ENCODE measurements at regions not wholly inside any gene's neighbourhood (a gene's known extent, or its start where the extent isn't known, plus 50 kb on each side); places are given as distances from the start of the nearest gene placed in this dataset.

DNA sequence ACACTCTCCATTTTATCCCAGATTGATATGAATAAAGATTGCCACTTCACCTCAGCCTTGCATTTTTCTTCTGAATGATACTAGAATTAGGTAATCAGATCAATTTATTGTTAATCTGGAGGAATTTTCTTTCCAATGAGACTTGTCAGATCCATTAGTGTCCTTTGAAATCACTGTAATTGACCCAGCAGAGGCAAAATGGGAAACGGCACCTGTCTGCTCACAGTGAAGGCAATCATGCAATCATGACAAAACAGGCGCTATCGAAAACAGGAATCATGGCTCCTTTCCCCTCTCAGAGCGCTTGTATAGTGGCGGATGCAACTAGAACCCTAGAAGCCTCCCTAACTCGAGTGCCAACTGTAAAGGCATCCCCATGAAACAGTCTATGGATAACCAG, 417.6 kb downstream of the GALC start:
- no peak for DNase-seq (ENCODE audit: low read depth in 1 of 2, low spot score in 1 of 2)
- no peak overlapping the region for H3K27ac ChIP-seq
- no peaks in the 10 kb centered on the region for H3K4me1 ChIP-seq (ENCODE audit: low read depth)
- H3K4me3 ChIP-seq, result no peak overlapping the region
- H3K36me3 ChIP-seq, result no peaks in the 10 kb centered on the region
- no peaks in the 10 kb centered on the region for H3K9me3 ChIP-seq (ENCODE audit: low read depth)
- TF ChIP-seq, protein P1, sequence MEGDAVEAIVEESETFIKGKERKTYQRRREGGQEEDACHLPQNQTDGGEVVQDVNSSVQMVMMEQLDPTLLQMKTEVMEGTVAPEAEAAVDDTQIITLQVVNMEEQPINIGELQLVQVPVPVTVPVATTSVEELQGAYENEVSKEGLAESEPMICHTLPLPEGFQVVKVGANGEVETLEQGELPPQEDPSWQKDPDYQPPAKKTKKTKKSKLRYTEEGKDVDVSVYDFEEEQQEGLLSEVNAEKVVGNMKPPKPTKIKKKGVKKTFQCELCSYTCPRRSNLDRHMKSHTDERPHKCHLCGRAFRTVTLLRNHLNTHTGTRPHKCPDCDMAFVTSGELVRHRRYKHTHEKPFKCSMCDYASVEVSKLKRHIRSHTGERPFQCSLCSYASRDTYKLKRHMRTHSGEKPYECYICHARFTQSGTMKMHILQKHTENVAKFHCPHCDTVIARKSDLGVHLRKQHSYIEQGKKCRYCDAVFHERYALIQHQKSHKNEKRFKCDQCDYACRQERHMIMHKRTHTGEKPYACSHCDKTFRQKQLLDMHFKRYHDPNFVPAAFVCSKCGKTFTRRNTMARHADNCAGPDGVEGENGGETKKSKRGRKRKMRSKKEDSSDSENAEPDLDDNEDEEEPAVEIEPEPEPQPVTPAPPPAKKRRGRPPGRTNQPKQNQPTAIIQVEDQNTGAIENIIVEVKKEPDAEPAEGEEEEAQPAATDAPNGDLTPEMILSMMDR (IDR thresholded peaks at IDR 0.05; ENCODE audit: low read depth, low read length), result no peak
- H3K27me3 ChIP-seq, result no peaks in the 10 kb centered on the region

DNA sequence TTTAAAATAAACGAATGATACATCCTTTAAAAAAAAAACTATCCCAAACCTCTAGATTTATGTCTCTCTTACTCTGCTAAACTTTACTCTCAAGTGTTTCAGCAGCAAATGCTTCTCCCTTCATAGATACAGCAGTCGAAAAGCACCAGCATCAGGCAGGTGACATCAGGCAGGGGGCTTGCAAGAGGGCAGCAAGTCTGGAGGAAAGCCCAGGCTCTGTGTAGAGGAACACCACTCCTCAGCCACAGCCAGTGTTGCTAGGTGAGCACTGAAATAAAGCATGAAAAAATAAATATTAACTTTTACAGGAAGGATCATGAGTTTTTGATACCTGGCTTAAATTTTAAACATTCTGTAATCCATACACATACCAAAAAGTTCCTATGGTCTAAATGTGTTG, 419.4 kb downstream of the GALC start:
- no peaks in the 10 kb centered on the region for H3K9me3 ChIP-seq (ENCODE audit: low read depth)
- no peaks in the 10 kb centered on the region for H3K4me1 ChIP-seq (ENCODE audit: low read depth)
- TF ChIP-seq, protein P1 (IDR thresholded peaks at IDR 0.05; ENCODE audit: low read depth, low read length), result no peak
- no peak for DNase-seq (ENCODE audit: low read depth in 1 of 2, low spot score in 1 of 2)
- H3K27ac ChIP-seq, result no peak overlapping the region
- no peaks in the 10 kb centered on the region for H3K27me3 ChIP-seq
- no peak overlapping the region for H3K4me3 ChIP-seq
- H3K36me3 ChIP-seq, result no peaks in the 10 kb centered on the region

DNA sequence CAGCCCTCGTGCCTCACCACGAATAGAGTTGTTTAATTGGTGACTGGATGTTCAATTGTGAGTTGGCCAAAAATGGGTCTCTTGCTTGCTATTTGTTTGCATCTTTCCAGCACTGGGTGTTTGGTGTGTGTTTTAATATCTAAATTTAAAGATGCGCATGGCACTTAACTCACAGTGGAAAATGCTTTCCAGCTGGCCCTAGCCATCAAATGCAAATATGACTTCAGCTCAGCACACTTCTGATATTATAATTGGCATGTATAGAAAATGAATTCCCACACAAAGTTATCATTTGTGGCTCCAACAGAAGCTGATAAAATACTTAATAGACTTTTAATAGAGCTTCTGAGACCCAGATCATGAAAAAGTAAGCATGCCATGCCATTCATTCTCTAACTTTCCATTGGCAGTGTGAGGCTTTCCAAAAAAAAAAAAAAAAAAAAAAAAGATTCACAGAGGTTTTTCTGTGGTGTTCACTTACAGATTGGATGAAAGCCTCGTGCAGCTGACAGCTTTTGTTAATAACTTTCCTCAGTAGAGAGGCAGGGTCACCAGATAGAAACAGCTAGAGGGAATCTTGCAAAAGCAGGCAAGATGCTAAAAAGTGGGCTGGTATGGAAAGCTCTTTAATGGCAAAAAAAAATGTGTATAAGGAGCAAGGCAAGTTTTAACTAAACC, 425.2 kb downstream of the GALC start:
- H3K4me3 ChIP-seq, result no peak overlapping the region
- DNase-seq (ENCODE audit: low read depth in 1 of 2, low spot score in 1 of 2), result no peak
- no peaks in the 10 kb centered on the region for H3K4me1 ChIP-seq (ENCODE audit: low read depth)
- H3K27ac ChIP-seq, result no peak overlapping the region
- no peaks in the 10 kb centered on the region for H3K27me3 ChIP-seq
- H3K36me3 ChIP-seq, result no peaks in the 10 kb centered on the region
- H3K9me3 ChIP-seq (ENCODE audit: low read depth), result no peaks in the 10 kb centered on the region
- TF ChIP-seq, protein P1 (IDR thresholded peaks at IDR 0.05; ENCODE audit: low read depth, low read length), result no peak

DNA sequence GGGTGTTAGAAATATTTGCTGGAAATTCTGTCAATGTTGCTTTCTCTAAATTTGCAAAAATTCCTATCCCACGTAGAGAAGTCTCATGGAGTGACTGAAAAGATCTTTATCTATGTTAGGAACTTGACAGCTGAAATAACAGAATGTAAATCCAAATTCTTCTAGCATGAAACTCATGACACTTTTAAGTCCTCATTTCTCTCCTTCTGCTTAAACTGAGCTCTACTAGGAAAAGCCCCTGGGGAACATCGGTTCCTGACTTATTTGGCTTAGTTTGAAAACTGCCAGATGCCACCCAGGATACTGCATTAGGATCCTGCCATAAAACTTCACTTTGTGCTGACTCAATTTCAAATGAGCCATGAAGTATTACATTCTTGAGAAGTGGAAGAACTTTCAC, 426.0 kb downstream of the GALC start:
- H3K4me3 ChIP-seq, result no peak overlapping the region
- no peaks in the 10 kb centered on the region for H3K4me1 ChIP-seq (ENCODE audit: low read depth)
- TF ChIP-seq, protein P1 (IDR thresholded peaks at IDR 0.05; ENCODE audit: low read depth, low read length), result no peak
- no peaks in the 10 kb centered on the region for H3K27me3 ChIP-seq
- no peaks in the 10 kb centered on the region for H3K36me3 ChIP-seq
- H3K27ac ChIP-seq, result no peak overlapping the region
- no peaks in the 10 kb centered on the region for H3K9me3 ChIP-seq (ENCODE audit: low read depth)
- DNase-seq (ENCODE audit: low read depth in 1 of 2, low spot score in 1 of 2), result no peak

GRCh38 chr14:87547536-87547935, 445.4 kb downstream of the GALC start:
- Histone ChIP-seq H3K9me3 (ENCODE audit: low read depth) (no peaks in the 10 kb centered on the region), H3K4me3 (no peak overlapping the region), H3K4me1 (ENCODE audit: low read depth) (no peaks in the 10 kb centered on the region), H3K27ac (no peak overlapping the region), H3K36me3 (no peaks in the 10 kb centered on the region), H3K27me3 (no peaks in the 10 kb centered on the region)
- TF ChIP-seq, protein P1 (IDR thresholded peaks at IDR 0.05; ENCODE audit: low read depth, low read length), result no peak
- no peak for DNase-seq (ENCODE audit: low read depth in 1 of 2, low spot score in 1 of 2)
